Astrocyte (in vitro differentiated cells and primary cell): ENCODE measurements at regions not wholly inside any gene's neighbourhood (a gene's known extent, or its start where the extent isn't known, plus 50 kb on each side); places are given as distances from the start of the nearest gene placed in this dataset.

Source experiments
- EZH2 ChIP-seq: IDR thresholded peaks from 2 replicates; pipeline ENCODE4 v1.6.1; 2012; ENCODE audit warnings: mild to moderate bottlenecking, low read length, inconsistent platforms; ENCODE audit not compliant: insufficient read depth
- TF ChIP-seq, protein P1 (sequence below): IDR thresholded peaks from 2 replicates; pipeline ENCODE4 v1.5.1; 2011; ENCODE audit warnings: low read depth, mild to moderate bottlenecking, inconsistent platforms, low read length, moderate library complexity; ENCODE audit not compliant: insufficient read depth

- TF ChIP-seq, protein P1, sequence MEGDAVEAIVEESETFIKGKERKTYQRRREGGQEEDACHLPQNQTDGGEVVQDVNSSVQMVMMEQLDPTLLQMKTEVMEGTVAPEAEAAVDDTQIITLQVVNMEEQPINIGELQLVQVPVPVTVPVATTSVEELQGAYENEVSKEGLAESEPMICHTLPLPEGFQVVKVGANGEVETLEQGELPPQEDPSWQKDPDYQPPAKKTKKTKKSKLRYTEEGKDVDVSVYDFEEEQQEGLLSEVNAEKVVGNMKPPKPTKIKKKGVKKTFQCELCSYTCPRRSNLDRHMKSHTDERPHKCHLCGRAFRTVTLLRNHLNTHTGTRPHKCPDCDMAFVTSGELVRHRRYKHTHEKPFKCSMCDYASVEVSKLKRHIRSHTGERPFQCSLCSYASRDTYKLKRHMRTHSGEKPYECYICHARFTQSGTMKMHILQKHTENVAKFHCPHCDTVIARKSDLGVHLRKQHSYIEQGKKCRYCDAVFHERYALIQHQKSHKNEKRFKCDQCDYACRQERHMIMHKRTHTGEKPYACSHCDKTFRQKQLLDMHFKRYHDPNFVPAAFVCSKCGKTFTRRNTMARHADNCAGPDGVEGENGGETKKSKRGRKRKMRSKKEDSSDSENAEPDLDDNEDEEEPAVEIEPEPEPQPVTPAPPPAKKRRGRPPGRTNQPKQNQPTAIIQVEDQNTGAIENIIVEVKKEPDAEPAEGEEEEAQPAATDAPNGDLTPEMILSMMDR, result no peak
- no peak for TF ChIP-seq EZH2
Measured at GRCh38 chr13:74921326-74921725, 560.6 kb downstream of the TBC1D4 start.
